Ishikawa (cell line): ENCODE measurements at regions not wholly inside any gene's neighbourhood (a gene's known extent, or its start where the extent isn't known, plus 50 kb on each side); places are given as distances from the start of the nearest gene placed in this dataset.

Experiments
- CEBPB ChIP-seq: IDR thresholded peaks from 2 replicates; pipeline ENCODE4 v1.6.1; 2012
- CREB1 ChIP-seq: IDR thresholded peaks from 2 replicates; pipeline ENCODE4 v1.6.1; 2012; ENCODE audit warnings: low read depth
- EGR1 ChIP-seq: IDR thresholded peaks from 2 replicates; pipeline ENCODE4 v1.6.1; 2012
- EP300 ChIP-seq: IDR thresholded peaks from 2 replicates; pipeline ENCODE4 v1.6.1; 2012; ENCODE audit warnings: borderline replicate concordance
- FOXM1 ChIP-seq: IDR thresholded peaks from 2 replicates; pipeline ENCODE4 v1.6.1; 2012; ENCODE audit warnings: low read depth, borderline replicate concordance
- NFIC ChIP-seq: IDR thresholded peaks from 2 replicates; pipeline ENCODE4 v1.6.1; 2012
- RAD21 ChIP-seq: IDR thresholded peaks from 2 replicates; pipeline ENCODE4 v1.6.1; 2012; ENCODE audit warnings: low read depth
- TAF1 ChIP-seq: IDR thresholded peaks from 2 replicates; pipeline ENCODE4 v1.6.1; 2012; ENCODE audit warnings: low read depth, mild to moderate bottlenecking
- TCF12 ChIP-seq: IDR thresholded peaks from 2 replicates; pipeline ENCODE4 v1.6.1; 2012; ENCODE audit warnings: low read depth
- TEAD4 ChIP-seq: IDR thresholded peaks from 2 replicates; pipeline ENCODE4 v1.6.1; 2012
- YY1 ChIP-seq: IDR thresholded peaks from 2 replicates; pipeline ENCODE4 v1.6.1; 2012; ENCODE audit warnings: low read depth
- ZBTB7A ChIP-seq: IDR thresholded peaks from 2 replicates; pipeline ENCODE4 v1.6.1; 2012; ENCODE audit warnings: low read depth
- TF ChIP-seq, protein P1 (sequence below): IDR thresholded peaks from 2 replicates; pipeline ENCODE4 v1.6.1; 2012
- TF ChIP-seq, protein P2 (sequence below): IDR thresholded peaks from 2 replicates; pipeline ENCODE4 v1.6.1; 2012
- TF ChIP-seq, protein P3 (sequence below): IDR thresholded peaks from 2 replicates; pipeline ENCODE4 v1.6.1; 2012; ENCODE audit warnings: low read depth, mild to moderate bottlenecking

DNA sequence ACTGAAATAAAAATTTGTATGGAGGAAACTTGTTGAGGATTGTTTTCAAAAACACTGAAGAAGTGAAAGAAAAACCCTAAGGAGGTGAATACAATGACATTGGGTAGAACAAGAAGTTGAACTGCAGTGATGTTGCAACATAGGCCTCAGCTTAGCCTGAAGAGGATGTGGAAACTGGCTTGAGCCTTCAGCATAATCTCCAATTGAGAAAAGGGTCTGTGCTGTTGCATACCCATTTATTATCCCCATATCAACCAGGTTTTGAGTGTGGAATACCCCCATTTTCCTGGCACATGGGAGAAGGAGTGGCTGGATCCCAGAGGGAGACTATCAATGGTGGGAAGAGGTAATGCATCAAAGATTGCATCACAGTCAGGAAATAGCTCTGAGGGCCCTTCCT is 695.0 kb upstream of the HS3ST1 start:
- TF ChIP-seq, protein P1, sequence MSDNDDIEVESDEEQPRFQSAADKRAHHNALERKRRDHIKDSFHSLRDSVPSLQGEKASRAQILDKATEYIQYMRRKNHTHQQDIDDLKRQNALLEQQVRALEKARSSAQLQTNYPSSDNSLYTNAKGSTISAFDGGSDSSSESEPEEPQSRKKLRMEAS: no peak
- no peak for TF ChIP-seq TEAD4
- TF ChIP-seq NFIC: no peak
- no peak for TF ChIP-seq TCF12
- TF ChIP-seq YY1: no peak
- TF ChIP-seq CEBPB: no peak
- no peak for TF ChIP-seq EP300
- no peak for TF ChIP-seq RAD21
- no peak for TF ChIP-seq TAF1
- no peak for TF ChIP-seq EGR1
- TF ChIP-seq, protein P2, sequence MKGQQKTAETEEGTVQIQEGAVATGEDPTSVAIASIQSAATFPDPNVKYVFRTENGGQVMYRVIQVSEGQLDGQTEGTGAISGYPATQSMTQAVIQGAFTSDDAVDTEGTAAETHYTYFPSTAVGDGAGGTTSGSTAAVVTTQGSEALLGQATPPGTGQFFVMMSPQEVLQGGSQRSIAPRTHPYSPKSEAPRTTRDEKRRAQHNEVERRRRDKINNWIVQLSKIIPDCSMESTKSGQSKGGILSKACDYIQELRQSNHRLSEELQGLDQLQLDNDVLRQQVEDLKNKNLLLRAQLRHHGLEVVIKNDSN: no peak
- no peak for TF ChIP-seq FOXM1
- TF ChIP-seq, protein P3, sequence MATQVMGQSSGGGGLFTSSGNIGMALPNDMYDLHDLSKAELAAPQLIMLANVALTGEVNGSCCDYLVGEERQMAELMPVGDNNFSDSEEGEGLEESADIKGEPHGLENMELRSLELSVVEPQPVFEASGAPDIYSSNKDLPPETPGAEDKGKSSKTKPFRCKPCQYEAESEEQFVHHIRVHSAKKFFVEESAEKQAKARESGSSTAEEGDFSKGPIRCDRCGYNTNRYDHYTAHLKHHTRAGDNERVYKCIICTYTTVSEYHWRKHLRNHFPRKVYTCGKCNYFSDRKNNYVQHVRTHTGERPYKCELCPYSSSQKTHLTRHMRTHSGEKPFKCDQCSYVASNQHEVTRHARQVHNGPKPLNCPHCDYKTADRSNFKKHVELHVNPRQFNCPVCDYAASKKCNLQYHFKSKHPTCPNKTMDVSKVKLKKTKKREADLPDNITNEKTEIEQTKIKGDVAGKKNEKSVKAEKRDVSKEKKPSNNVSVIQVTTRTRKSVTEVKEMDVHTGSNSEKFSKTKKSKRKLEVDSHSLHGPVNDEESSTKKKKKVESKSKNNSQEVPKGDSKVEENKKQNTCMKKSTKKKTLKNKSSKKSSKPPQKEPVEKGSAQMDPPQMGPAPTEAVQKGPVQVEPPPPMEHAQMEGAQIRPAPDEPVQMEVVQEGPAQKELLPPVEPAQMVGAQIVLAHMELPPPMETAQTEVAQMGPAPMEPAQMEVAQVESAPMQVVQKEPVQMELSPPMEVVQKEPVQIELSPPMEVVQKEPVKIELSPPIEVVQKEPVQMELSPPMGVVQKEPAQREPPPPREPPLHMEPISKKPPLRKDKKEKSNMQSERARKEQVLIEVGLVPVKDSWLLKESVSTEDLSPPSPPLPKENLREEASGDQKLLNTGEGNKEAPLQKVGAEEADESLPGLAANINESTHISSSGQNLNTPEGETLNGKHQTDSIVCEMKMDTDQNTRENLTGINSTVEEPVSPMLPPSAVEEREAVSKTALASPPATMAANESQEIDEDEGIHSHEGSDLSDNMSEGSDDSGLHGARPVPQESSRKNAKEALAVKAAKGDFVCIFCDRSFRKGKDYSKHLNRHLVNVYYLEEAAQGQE: no peak
- no peak for TF ChIP-seq ZBTB7A
- no peak for TF ChIP-seq CREB1

DNA sequence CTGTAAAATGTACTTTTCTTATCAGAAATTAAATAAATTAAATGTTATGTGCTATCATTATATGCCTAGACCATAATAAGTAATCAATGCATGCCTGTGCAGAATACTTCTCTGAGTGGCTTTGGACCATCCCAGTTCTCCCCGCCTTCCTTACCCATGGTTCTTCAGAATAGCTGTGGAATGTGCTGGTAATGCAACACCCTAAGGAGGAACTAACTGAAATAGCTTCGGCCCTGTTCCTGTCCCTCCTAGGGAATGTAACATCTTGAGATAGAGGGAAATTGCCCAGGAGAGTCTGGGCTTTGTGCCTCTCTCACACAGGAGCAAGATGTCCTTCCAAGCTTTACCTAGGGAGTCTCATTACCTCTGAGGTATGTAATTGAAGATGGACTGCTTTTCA is 693.6 kb upstream of the HS3ST1 start:
- TF ChIP-seq TCF12 (no peak), ZBTB7A (no peak), NFIC (no peak), FOXM1 (no peak)
- TF ChIP-seq, protein P1: no peak
- TF ChIP-seq, protein P3: no peak

DNA sequence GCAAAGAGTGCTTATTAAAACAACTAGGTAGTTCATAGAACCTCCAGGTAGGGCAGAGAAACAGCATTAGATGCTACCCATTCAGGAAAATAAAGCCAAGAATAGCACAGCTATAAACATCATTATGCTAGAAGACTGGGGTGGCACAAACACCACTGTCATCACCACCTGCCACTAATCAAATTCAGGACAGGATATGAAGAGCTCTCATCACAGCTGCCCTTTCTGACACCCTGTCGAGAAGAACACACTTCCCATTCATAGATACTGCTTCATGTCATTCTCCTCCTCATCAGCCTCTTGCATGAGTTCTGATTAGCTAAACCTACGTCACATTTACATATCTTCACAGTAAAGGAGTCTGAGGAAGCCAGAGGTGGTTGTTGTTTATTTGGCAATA is 692.3 kb upstream of the HS3ST1 start:
- TF ChIP-seq EGR1: no peak
- no peak for TF ChIP-seq TAF1
- TF ChIP-seq FOXM1: no peak
- no peak for TF ChIP-seq ZBTB7A
- TF ChIP-seq CEBPB: no peak
- TF ChIP-seq YY1: no peak
- TF ChIP-seq TCF12: no peak
- TF ChIP-seq, protein P3: no peak
- no peak for TF ChIP-seq CREB1
- TF ChIP-seq, protein P1: no peak
- TF ChIP-seq, protein P2: no peak
- no peak for TF ChIP-seq NFIC
- no peak for TF ChIP-seq TEAD4
- TF ChIP-seq EP300: no peak
- no peak for TF ChIP-seq RAD21

DNA sequence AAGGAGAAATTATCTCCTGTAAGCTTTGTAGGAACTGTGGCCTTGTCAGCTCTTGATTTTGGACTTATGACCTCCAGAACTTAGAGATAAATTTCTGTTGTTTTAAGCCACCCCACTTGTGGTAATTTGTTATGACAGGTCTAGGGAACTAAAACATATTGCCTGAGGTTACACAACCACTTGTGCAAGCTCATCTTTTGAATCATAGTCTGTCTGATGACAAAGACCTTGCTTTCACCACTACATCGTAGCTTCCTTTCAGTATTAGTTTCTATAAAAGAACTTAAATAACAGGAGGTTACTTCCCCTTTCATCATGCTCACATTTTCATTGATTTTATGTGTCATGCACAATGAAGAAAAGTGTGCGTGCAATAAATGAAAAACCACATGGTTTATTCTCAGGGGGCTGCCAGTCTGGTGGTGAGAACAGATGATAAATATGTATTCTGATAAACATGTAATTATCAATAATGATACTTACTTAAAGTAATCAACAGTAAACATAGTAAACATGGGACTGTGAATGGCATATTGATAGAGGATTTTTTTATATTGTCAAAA is 690.0 kb upstream of the HS3ST1 start:
- TF ChIP-seq, protein P1: no peak
- TF ChIP-seq RAD21: no peak
